ENCODE measurements at regions not wholly inside any gene's neighbourhood (a gene's known extent, or its start where the extent isn't known, plus 50 kb on each side); places are given as distances from the start of the nearest gene placed in this dataset.

DNA sequence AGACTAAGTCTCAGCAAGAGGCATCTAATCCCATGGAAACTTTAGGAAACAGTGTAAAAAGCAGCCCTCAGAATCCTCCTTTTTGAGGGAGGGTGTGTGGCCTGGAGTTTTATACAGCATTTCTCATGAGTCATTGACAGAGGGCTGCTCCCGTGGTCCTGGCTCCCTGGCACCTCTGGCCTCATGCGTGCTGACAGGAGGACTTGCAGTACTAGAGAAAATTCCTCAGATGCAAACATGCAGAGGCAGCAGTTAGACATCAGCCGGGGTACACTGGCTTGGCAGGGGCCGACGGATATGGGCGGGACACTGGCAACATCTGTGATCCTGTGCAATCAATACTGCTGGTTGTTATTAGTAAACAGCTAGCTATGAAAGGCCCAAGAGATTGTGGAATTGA lies 925.1 kb upstream of the CELF2 start:
- WGBS, 3 donors = 8 to 32% (median 12%) methylated on average over 6 of the region's 6 CpGs
- intact Hi-C loops (cut with DNase I) = no loop called here
- H3K27ac ChIP-seq = no peak overlapping the region
- DNase-seq = peak; percentile 45 to 79 (median 54)
- no peaks in the 10 kb centered on the region for H3K9me3 ChIP-seq
- H3K27me3 ChIP-seq = no peaks in the 10 kb centered on the region
- TF ChIP-seq POLR2A (IDR thresholded peaks at IDR 0.05) (no peak), EP300 (IDR thresholded peaks at IDR 0.05) (no peak)
- TF ChIP-seq, protein P1, sequence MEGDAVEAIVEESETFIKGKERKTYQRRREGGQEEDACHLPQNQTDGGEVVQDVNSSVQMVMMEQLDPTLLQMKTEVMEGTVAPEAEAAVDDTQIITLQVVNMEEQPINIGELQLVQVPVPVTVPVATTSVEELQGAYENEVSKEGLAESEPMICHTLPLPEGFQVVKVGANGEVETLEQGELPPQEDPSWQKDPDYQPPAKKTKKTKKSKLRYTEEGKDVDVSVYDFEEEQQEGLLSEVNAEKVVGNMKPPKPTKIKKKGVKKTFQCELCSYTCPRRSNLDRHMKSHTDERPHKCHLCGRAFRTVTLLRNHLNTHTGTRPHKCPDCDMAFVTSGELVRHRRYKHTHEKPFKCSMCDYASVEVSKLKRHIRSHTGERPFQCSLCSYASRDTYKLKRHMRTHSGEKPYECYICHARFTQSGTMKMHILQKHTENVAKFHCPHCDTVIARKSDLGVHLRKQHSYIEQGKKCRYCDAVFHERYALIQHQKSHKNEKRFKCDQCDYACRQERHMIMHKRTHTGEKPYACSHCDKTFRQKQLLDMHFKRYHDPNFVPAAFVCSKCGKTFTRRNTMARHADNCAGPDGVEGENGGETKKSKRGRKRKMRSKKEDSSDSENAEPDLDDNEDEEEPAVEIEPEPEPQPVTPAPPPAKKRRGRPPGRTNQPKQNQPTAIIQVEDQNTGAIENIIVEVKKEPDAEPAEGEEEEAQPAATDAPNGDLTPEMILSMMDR (IDR thresholded peaks at IDR 0.05) = no peak
- H3K36me3 ChIP-seq = no peaks in the 10 kb centered on the region
- H3K4me1 ChIP-seq (ENCODE audit: insufficient read depth) = peaks cover 8% of the 10 kb centered on the region
- no peak overlapping the region for H3K4me3 ChIP-seq

- H3K4me1 ChIP-seq (ENCODE audit: insufficient read depth) = peaks cover 8% of the 10 kb centered on the region
- no peak overlapping the region for H3K4me3 ChIP-seq
- no peaks in the 10 kb centered on the region for H3K36me3 ChIP-seq
- no peaks in the 10 kb centered on the region for H3K9me3 ChIP-seq
- no peak for DNase-seq
- H3K27ac ChIP-seq = no peak overlapping the region
- intact Hi-C loops (cut with DNase I) = no loop called here
- no peaks in the 10 kb centered on the region for H3K27me3 ChIP-seq
- no peak for TF ChIP-seq POLR2A (IDR thresholded peaks at IDR 0.05)
- no peak for TF ChIP-seq EP300 (IDR thresholded peaks at IDR 0.05)
- TF ChIP-seq, protein P1 (IDR thresholded peaks at IDR 0.05) = no peak
- WGBS, 3 donors = 37 to 47% (median 43%) methylated on average over 3 of the region's 3 CpGs
These were observed 924.7 kb upstream of the CELF2 start for GRCh38 chr10:10093021-10093420.

GRCh38 chr10:10094691-10095090 lies 923.0 kb upstream of the CELF2 start:
- H3K27ac ChIP-seq = peak overlapping the region in 1 of 2 donors; percentile 22
- H3K4me1 ChIP-seq (ENCODE audit: insufficient read depth) = peaks cover 8% of the 10 kb centered on the region
- H3K4me3 ChIP-seq = no peak overlapping the region
- TF ChIP-seq POLR2A (IDR thresholded peaks at IDR 0.05) (no peak), EP300 (IDR thresholded peaks at IDR 0.05) (no peak)
- TF ChIP-seq, protein P1 (IDR thresholded peaks at IDR 0.05) = no peak
- intact Hi-C loops (cut with DNase I) = no loop called here
- H3K36me3 ChIP-seq = no peaks in the 10 kb centered on the region
- WGBS, 3 donors = 6 to 12% (median 12%) methylated on average over 5 of the region's 5 CpGs
- H3K9me3 ChIP-seq = no peaks in the 10 kb centered on the region
- peak in 2 of 5 donors; percentile 20 to 24 for DNase-seq
- H3K27me3 ChIP-seq = no peaks in the 10 kb centered on the region

- TF ChIP-seq POLR2A (IDR thresholded peaks at IDR 0.05) = no peak
- TF ChIP-seq, protein P1 (IDR thresholded peaks at IDR 0.05) = no peak
- no peak for TF ChIP-seq EP300 (IDR thresholded peaks at IDR 0.05)
- no peak overlapping the region for H3K27ac ChIP-seq
- intact Hi-C loops (cut with DNase I) = no loop called here
- H3K36me3 ChIP-seq = no peaks in the 10 kb centered on the region
- no peak overlapping the region for H3K4me3 ChIP-seq
- H3K4me1 ChIP-seq (ENCODE audit: insufficient read depth) = peaks cover 8% of the 10 kb centered on the region
- H3K9me3 ChIP-seq = no peaks in the 10 kb centered on the region
- DNase-seq = no peak
- H3K27me3 ChIP-seq = no peaks in the 10 kb centered on the region
These were observed 921.4 kb upstream of the CELF2 start for GRCh38 chr10:10096296-10096695.

GRCh38 chr10:10096898-10097297 lies 920.8 kb upstream of the CELF2 start:
- Histone ChIP-seq H3K9me3 (no peaks in the 10 kb centered on the region), H3K27me3 (no peaks in the 10 kb centered on the region), H3K4me1 (ENCODE audit: insufficient read depth) (peaks cover 8% of the 10 kb centered on the region), H3K27ac (no peak overlapping the region), H3K4me3 (no peak overlapping the region), H3K36me3 (no peaks in the 10 kb centered on the region)
- no peak for DNase-seq
- intact Hi-C loops (cut with DNase I) = no loop called here
- no peak for TF ChIP-seq POLR2A (IDR thresholded peaks at IDR 0.05)
- TF ChIP-seq, protein P1 (IDR thresholded peaks at IDR 0.05) = no peak
- no peak for TF ChIP-seq EP300 (IDR thresholded peaks at IDR 0.05)
- WGBS, 3 donors = 62 to 68% (median 64%) methylated on average over 3 of the region's 3 CpGs
